B cell (primary cell): ENCODE measurements at regions not wholly inside any gene's neighbourhood (a gene's known extent, or its start where the extent isn't known, plus 50 kb on each side); places are given as distances from the start of the nearest gene placed in this dataset.

ENCODE experiments used
- ATAC-seq: fragments of 200-7000 bp; cut with Tn5 transposase; one replicate; pipeline ENCODE4 v1.10.0; 2021; ENCODE audit warnings: low read depth, mild to moderate bottlenecking, moderate number of reproducible peaks, moderate library complexity
- CTCF ChIA-PET: fragments of 350-600 bp; sonication (Branson Sonifier 250); formaldehyde crosslinking; loops from one replicate; lab custom pipeline; 2021; ENCODE audit warnings: antibody characterized with exemption, inconsistent platforms; lab: Charles Lee
- POLR2A ChIA-PET: fragments of 350-600 bp; sonication (Branson Sonifier 250); formaldehyde crosslinking; loops from one replicate; lab custom pipeline; 2021; ENCODE audit warnings: antibody characterized with exemption; lab: Charles Lee
- DNase-seq: peaks from one replicate; pipeline ENCODE4 v3.0.0; 2013
- H2AFZ ChIP-seq: 2 replicates; pipeline ENCODE4 v1.6.1; 2012; ENCODE audit warnings: mild to moderate bottlenecking, low read depth, low read length; ENCODE audit not compliant: insufficient read depth, poor library complexity, severe bottlenecking
- H3K27ac ChIP-seq, 2 donors: 1 replicate in 1 of 2; 2 replicates in 1 of 2; pipeline ENCODE4 v1.5.1; 2012 to 2013; ENCODE audit warnings: low read length in 2 of 2, mild to moderate bottlenecking in 2 of 2, moderate library complexity in 1 of 2
- H3K27me3 ChIP-seq, 4 experiments: fragments of 200-600 bp in 1 of 4; sonication (generic) in 1 of 4; replicated peaks in 1 of 4; 1 replicate in 2 of 4; 2 replicates in 2 of 4; pipeline versions ENCODE4 v1.6.1 to v1.7.0; 2013 to 2016; ENCODE audit warnings: low read length in 3 of 4, mild to moderate bottlenecking in 2 of 4, mixed read lengths in 1 of 4, moderate library complexity in 1 of 4; ENCODE audit not compliant: insufficient read depth in 4 of 4, control insufficient read depth in 3 of 4; ENCODE audit errors: control extremely low read depth in 1 of 4
- H3K36me3 ChIP-seq, 2 experiments: replicated peaks in 1 of 2; 1 replicate in 1 of 2; 2 replicates in 1 of 2; pipeline versions ENCODE4 v1.6.1 to v1.7.1; 2013; ENCODE audit warnings: low read length in 1 of 2; ENCODE audit not compliant: insufficient read depth in 2 of 2, control insufficient read depth in 1 of 2; ENCODE audit errors: control extremely low read depth in 1 of 2, extremely low read depth in 1 of 2
- H3K4me1 ChIP-seq, 2 donors: fragments of 200-600 bp in 1 of 2; sonication (generic) in 1 of 2; 1 replicate in 1 of 2; 2 replicates in 1 of 2; pipeline versions ENCODE4 v1.5.1 to v1.6.1; 2013 to 2017; ENCODE audit warnings: low read length in 2 of 2; ENCODE audit not compliant: control insufficient read depth in 2 of 2, insufficient read depth in 2 of 2
- H3K4me2 ChIP-seq: replicated peaks from 2 replicates; pipeline ENCODE3; 2012; ENCODE audit warnings: mild to moderate bottlenecking, low read depth, low read length; ENCODE audit not compliant: poor library complexity, severe bottlenecking
- H3K4me3 ChIP-seq, 5 experiments: fragments of 200-600 bp in 1 of 5; sonication (generic) in 1 of 5; 1 replicate in 3 of 5; 2 replicates in 2 of 5; pipeline versions ENCODE4 v1.5.1 to v1.7.0; 2011 to 2016; ENCODE audit warnings: low read length in 4 of 5, mild to moderate bottlenecking in 4 of 5, low read depth in 2 of 5, control low read depth in 1 of 5, moderate library complexity in 1 of 5; ENCODE audit not compliant: insufficient read depth in 1 of 5; ENCODE audit errors: control extremely low read depth in 1 of 5, extremely low read depth in 1 of 5
- H3K79me2 ChIP-seq: fragments of 200-600 bp; sonication (generic); one replicate; pipeline ENCODE4 v1.6.0; 2016; ENCODE audit warnings: low read length; ENCODE audit not compliant: control insufficient read depth, insufficient read depth
- H3K9ac ChIP-seq: fragments of 200-600 bp; sonication (generic); 2 replicates; pipeline ENCODE4 v1.6.1; 2017; ENCODE audit warnings: mild to moderate bottlenecking, low read length, moderate library complexity
- H3K9me3 ChIP-seq, 3 donors: one replicate each; pipeline versions ENCODE4 v1.6.1 to v1.7.1; 2013; ENCODE audit warnings: low read length in 2 of 3; ENCODE audit not compliant: control insufficient read depth in 2 of 3, insufficient read depth in 1 of 3; ENCODE audit errors: control extremely low read depth in 1 of 3
- H4K20me1 ChIP-seq: 2 replicates; pipeline ENCODE4 v1.6.0; 2012; ENCODE audit warnings: mild to moderate bottlenecking, low read length; ENCODE audit not compliant: insufficient read depth, control insufficient read depth, poor library complexity, severe bottlenecking
- H3K27ac Mint-ChIP-seq: one replicate; pipeline ENCODE4 v1.8.0; 2021; ENCODE audit warnings: mixed read lengths
- H3K27me3 Mint-ChIP-seq: one replicate; pipeline ENCODE4 v1.8.0; 2021; ENCODE audit warnings: mixed read lengths
- H3K4me1 Mint-ChIP-seq: one replicate; pipeline ENCODE4 v1.8.0; 2021; ENCODE audit warnings: mixed read lengths
- H3K4me3 Mint-ChIP-seq: one replicate; pipeline ENCODE4 v1.8.0; 2021; ENCODE audit warnings: mixed read lengths
- H3K9me3 Mint-ChIP-seq: one replicate; pipeline ENCODE4 v1.8.0; 2022; ENCODE audit warnings: mixed read lengths; ENCODE audit not compliant: insufficient read depth
- EZH2 ChIP-seq: IDR thresholded peaks from 2 replicates; pipeline ENCODE4 v1.6.1; 2012; ENCODE audit warnings: borderline replicate concordance, low read depth, mild to moderate bottlenecking, moderate library complexity, low read length; ENCODE audit not compliant: insufficient read depth, poor library complexity, severe bottlenecking
- WGBS: methylation state at CpG from one replicate; pipeline ENCODE4 v1.1.5; 2013; ENCODE audit warnings: missing lambda C conversion rate; ENCODE audit not compliant: insufficient coverage; 5-methylcytosine and 5-hydroxymethylcytosine counted together
- intact Hi-C: fragments of 100-400 bp; cut with micrococcal nuclease; formaldehyde crosslinking; loops from one replicate; pipeline ENCODE4 v1.10.0; 2022
- TF ChIP-seq, protein P1 (sequence below): fragments of 200-600 bp; IDR thresholded peaks from one replicate; pipeline ENCODE4 v1.8.0; 2022; ENCODE audit warnings: antibody characterized with exemption, mild to moderate bottlenecking

DNA sequence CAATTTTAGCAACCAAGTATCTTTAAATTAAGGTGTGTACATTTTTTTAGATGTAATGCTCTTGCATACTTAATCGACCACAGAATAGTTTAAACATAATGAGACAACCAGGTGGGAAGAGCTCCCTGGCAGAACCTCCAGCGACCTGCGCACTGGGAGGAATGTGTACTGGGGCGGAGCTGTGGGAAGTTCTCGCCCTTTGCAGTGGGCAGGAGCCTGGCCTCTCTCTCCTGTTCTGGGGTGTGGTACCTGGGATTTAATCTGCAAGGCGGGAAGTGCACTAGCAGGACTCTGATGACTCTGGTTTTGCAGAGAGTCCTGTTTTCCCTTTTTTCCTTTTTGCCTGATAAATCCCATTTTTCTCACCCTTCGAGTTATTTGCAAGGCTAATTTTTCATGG lies 150.7 kb downstream of the SLC28A3 start:
- WGBS: 83% methylated on average over 5 of the region's 7 CpGs
- Histone ChIP-seq H3K4me2 (no peak overlapping the region), H3K4me1 (no peaks in the 10 kb centered on the region), H3K27ac (no peak overlapping the region), H3K79me2 (no peaks in the 10 kb centered on the region), H3K4me3 (no peak overlapping the region), H3K9ac (no peak overlapping the region), H3K36me3 (no peaks in the 10 kb centered on the region), H3K9me3 (peaks cover 0 to 11% (median 9%) of the 10 kb centered on the region in 3 donors), H4K20me1 (no peaks in the 10 kb centered on the region), H2AFZ (no peak overlapping the region), H3K27me3 (peaks cover 0 to 5% (median 3%) of the 10 kb centered on the region in 4 experiments)
- TF ChIP-seq EZH2: no peak
- TF ChIP-seq, protein P1, sequence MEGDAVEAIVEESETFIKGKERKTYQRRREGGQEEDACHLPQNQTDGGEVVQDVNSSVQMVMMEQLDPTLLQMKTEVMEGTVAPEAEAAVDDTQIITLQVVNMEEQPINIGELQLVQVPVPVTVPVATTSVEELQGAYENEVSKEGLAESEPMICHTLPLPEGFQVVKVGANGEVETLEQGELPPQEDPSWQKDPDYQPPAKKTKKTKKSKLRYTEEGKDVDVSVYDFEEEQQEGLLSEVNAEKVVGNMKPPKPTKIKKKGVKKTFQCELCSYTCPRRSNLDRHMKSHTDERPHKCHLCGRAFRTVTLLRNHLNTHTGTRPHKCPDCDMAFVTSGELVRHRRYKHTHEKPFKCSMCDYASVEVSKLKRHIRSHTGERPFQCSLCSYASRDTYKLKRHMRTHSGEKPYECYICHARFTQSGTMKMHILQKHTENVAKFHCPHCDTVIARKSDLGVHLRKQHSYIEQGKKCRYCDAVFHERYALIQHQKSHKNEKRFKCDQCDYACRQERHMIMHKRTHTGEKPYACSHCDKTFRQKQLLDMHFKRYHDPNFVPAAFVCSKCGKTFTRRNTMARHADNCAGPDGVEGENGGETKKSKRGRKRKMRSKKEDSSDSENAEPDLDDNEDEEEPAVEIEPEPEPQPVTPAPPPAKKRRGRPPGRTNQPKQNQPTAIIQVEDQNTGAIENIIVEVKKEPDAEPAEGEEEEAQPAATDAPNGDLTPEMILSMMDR: no peak
- ATAC-seq: no peak
- Mint-ChIP-seq H3K4me1 (no peaks in the 10 kb centered on the region), H3K9me3 (no peaks in the 10 kb centered on the region), H3K4me3 (no peak overlapping the region), H3K27ac (no peak overlapping the region), H3K27me3 (peaks cover 30% of the 10 kb centered on the region)
- POLR2A ChIA-PET: no interaction called here
- intact Hi-C loops: no loop called here
- DNase-seq: no peak
- CTCF ChIA-PET: no interaction called here

DNA sequence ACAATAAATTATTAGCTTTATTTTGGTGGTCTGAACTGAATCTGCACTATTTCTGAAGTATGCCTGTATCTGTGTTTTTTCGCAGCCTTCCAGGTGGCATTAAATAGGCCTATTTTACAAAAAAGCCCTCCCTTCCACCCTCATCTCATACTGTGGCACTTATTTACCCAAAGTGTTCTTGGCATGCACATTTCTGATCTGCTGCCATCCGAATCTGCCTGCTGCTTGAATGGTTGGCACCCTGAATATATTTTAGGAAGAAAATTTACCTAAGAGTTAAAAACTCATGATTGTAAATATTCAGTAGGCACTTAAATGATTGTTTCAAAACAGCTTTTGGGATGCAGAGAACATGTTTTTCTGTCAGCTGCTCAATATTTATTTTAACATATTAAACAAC lies 150.1 kb downstream of the SLC28A3 start:
- DNase-seq (no peak), ATAC-seq (no peak)
- no peak overlapping the region for H3K27ac ChIP-seq
- intact Hi-C loops: no loop called here
- H3K79me2 ChIP-seq: no peaks in the 10 kb centered on the region
- H3K4me3 ChIP-seq: no peak overlapping the region
- H3K9ac ChIP-seq: no peak overlapping the region
- no peaks in the 10 kb centered on the region for H3K4me1 Mint-ChIP-seq
- peaks cover 3% of the 10 kb centered on the region for H3K9me3 Mint-ChIP-seq
- H3K4me1 ChIP-seq: no peaks in the 10 kb centered on the region
- no peak overlapping the region for H3K27ac Mint-ChIP-seq
- H3K9me3 ChIP-seq: peaks cover 0 to 12% (median 9%) of the 10 kb centered on the region in 3 donors
- no peak overlapping the region for H2AFZ ChIP-seq
- H3K27me3 Mint-ChIP-seq: peaks cover 34% of the 10 kb centered on the region
- TF ChIP-seq EZH2: no peak
- TF ChIP-seq, protein P1: no peak
- H3K27me3 ChIP-seq: peaks cover 0 to 5% (median 3%) of the 10 kb centered on the region in 4 experiments
- ChIA-PET CTCF (no interaction called here), POLR2A (no interaction called here)
- no peaks in the 10 kb centered on the region for H3K36me3 ChIP-seq
- no peak overlapping the region for H3K4me2 ChIP-seq
- no peak overlapping the region for H3K4me3 Mint-ChIP-seq
- no CpG with 5 or more reads among the region's 2 CpGs for WGBS
- no peaks in the 10 kb centered on the region for H4K20me1 ChIP-seq
